ENCODE measurements at regions not wholly inside any gene's neighbourhood (a gene's known extent, or its start where the extent isn't known, plus 50 kb on each side); places are given as distances from the start of the nearest gene placed in this dataset.

DNA sequence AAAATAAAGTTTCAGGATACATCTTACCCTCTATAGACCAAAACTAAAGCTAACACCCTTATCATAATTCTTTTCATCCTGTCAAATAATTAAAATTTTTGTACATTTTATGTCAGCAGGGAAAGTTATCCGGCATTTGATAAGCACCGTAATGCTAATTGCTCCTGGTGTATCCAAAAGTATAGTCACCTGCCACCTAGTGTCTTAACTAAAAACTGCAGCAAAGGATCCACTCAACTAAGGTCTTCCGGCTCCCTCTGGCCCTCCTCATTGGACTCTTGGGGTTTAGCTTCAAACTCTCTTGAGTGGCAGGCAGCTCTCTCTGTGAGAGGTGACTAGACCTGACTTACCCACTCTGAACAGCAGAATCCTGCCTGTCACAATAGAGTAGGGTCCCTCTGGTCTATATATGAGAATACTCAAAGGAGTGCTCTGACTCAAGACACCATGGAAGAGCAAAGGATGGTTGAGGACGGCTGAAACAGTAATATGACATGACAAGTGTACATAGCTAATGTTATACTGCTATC is 60.4 kb upstream of the CAST start:
- Histone ChIP-seq H3K4me1 (peaks cover 0 to 4% (median 0%) of the 10 kb centered on the region in 3 donors), H3K4me3 (no peak overlapping the region), H3K27me3 (no peaks in the 10 kb centered on the region), H3K36me3 (no peaks in the 10 kb centered on the region), H3K9me3 (no peaks in the 10 kb centered on the region), H3K27ac (no peak overlapping the region)
- WGBS, 2 donors, result 16% methylated on average over 4 of the region's 4 CpGs
- DNase-seq, result no peak
- TF ChIP-seq, protein P1, sequence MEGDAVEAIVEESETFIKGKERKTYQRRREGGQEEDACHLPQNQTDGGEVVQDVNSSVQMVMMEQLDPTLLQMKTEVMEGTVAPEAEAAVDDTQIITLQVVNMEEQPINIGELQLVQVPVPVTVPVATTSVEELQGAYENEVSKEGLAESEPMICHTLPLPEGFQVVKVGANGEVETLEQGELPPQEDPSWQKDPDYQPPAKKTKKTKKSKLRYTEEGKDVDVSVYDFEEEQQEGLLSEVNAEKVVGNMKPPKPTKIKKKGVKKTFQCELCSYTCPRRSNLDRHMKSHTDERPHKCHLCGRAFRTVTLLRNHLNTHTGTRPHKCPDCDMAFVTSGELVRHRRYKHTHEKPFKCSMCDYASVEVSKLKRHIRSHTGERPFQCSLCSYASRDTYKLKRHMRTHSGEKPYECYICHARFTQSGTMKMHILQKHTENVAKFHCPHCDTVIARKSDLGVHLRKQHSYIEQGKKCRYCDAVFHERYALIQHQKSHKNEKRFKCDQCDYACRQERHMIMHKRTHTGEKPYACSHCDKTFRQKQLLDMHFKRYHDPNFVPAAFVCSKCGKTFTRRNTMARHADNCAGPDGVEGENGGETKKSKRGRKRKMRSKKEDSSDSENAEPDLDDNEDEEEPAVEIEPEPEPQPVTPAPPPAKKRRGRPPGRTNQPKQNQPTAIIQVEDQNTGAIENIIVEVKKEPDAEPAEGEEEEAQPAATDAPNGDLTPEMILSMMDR (IDR thresholded peaks at IDR 0.05), result peak; percentile 47 to 86 (median 84)
- no peak for TF ChIP-seq POLR2A (IDR thresholded peaks at IDR 0.05)
- intact Hi-C loops (cut with DNase I), result loop anchor here (5.0 kb wide), 1 partner anchor 254 kb away; no protein-coding TSS in a partner anchor

DNA sequence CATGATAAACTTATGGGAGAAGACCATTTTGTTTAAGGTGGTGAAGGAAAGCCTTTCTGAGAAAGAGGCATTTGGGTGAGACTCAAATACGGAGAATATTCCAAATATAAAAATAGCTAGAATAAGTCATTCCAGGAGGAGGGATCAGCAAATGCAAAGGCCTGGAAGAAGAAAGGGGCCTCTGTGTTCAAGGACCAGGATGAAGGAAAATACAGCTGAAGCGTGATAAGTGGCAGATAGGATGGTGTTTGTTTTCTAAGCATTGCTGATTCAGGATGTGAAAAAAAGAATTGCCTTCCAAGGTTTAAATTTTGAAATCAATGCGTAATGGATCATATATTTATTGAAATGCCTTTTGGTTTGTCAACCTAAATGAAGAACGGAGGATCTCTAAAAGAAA is 59.4 kb upstream of the CAST start:
- no peaks in the 10 kb centered on the region for H3K27me3 ChIP-seq
- TF ChIP-seq, protein P1 (IDR thresholded peaks at IDR 0.05), result no peak
- no peak for TF ChIP-seq POLR2A (IDR thresholded peaks at IDR 0.05)
- peaks cover 0 to 4% (median 0%) of the 10 kb centered on the region in 3 donors for H3K4me1 ChIP-seq
- no peak overlapping the region for H3K27ac ChIP-seq
- no peaks in the 10 kb centered on the region for H3K36me3 ChIP-seq
- intact Hi-C loops (cut with DNase I), result loop anchor here (5.0 kb wide), 1 partner anchor 255 kb away; no protein-coding TSS in a partner anchor
- no peak for DNase-seq
- no peak overlapping the region for H3K4me3 ChIP-seq
- H3K9me3 ChIP-seq, result no peaks in the 10 kb centered on the region
- 70 to 95% methylated on average over 4 of the region's 4 CpGs for WGBS, 2 donors

DNA sequence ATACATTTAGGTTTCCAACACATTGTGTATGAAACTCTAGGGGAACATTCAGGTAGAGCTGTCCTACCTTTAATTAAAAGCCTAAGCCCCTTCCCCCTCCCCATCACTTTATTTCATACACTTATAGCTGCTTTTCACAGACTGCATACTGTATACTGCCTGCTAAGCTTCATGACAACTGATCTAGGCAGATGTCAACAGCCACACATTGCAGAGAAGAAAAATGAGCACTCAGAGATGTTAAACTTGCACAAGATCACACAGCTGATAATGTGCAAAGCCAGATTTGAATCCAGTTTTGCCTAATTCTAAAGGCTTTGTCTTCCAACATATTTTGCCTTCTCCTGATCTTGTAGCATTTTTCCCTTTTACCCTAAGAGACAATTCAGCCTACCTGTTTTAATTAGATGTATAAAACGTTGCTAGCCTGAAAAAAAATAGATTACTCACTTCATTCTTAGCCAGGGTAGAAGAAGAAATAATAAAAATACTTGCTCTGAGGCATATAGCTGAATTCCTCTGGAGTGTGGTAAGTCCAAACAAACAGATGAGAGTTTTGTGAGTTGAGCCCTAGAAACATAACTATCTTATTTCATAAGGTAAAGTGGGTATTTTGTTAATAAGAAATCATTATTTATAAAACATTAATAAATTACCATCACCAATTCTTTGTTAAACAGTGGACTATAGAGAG is 56.9 kb upstream of the CAST start:
- TF ChIP-seq POLR2A (IDR thresholded peaks at IDR 0.05), result no peak
- TF ChIP-seq, protein P1 (IDR thresholded peaks at IDR 0.05), result no peak
- Histone ChIP-seq H3K27me3 (no peaks in the 10 kb centered on the region), H3K4me3 (no peak overlapping the region), H3K4me1 (peaks cover 0 to 4% (median 0%) of the 10 kb centered on the region in 3 donors), H3K36me3 (no peaks in the 10 kb centered on the region), H3K9me3 (no peaks in the 10 kb centered on the region), H3K27ac (no peak overlapping the region)
- no peak for DNase-seq
- intact Hi-C loops (cut with DNase I), result no loop called here
- WGBS, 2 donors, result 36 to 44% methylated on average over 1 of the region's 1 CpG

DNA sequence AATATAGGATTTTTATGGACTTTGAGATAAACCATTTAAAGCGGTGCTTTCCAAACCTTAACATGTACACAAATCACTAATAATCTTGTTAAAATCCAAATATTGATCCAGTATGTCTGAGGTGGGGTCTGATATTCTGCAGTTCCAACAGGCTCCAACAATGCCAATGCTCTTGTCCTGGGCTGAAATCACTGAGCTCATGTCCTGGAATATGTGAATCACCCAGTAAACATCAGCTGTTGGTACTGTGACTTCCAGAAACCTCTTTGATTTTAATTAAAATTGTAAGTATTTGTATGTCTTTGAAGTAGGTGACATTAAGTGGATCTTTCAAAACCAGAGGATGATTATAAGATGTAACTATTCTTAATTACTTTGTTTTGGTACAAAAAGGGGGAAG is 52.8 kb upstream of the CAST start:
- no peaks in the 10 kb centered on the region for H3K9me3 ChIP-seq
- no peaks in the 10 kb centered on the region for H3K27me3 ChIP-seq
- TF ChIP-seq, protein P1 (IDR thresholded peaks at IDR 0.05), result no peak
- no peak for TF ChIP-seq POLR2A (IDR thresholded peaks at IDR 0.05)
- DNase-seq, result no peak
- 42 to 88% methylated on average over 1 of the region's 1 CpG for WGBS, 2 donors
- no peak overlapping the region for H3K4me3 ChIP-seq
- intact Hi-C loops (cut with DNase I), result no loop called here
- no peaks in the 10 kb centered on the region for H3K36me3 ChIP-seq
- no peak overlapping the region for H3K27ac ChIP-seq
- peaks cover 0 to 11% (median 9%) of the 10 kb centered on the region in 3 donors for H3K4me1 ChIP-seq

DNA sequence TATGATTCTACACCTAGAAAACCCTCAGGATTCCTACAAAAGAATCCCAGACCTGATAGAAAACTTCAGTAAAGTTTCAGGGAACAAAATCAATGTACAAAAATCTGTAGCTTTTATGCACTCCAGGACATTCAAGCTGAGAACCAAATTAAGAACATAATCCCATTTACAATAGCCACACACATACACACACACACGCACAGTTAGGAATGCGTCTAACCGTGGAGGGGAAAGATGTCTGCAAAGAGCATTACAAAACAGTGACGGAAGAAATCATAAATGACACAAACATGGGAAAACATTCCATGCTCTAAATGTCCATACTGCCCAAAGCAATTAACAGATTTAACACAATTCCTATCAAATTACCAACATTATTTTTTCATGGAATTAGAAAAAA is 51.4 kb upstream of the CAST start:
- no peaks in the 10 kb centered on the region for H3K27me3 ChIP-seq
- intact Hi-C loops (cut with DNase I), result no loop called here
- no peak overlapping the region for H3K4me3 ChIP-seq
- TF ChIP-seq, protein P1 (IDR thresholded peaks at IDR 0.05), result no peak
- TF ChIP-seq POLR2A (IDR thresholded peaks at IDR 0.05), result no peak
- H3K36me3 ChIP-seq, result no peaks in the 10 kb centered on the region
- H3K4me1 ChIP-seq, result peaks cover 13 to 25% (median 21%) of the 10 kb centered on the region in 3 donors
- DNase-seq, result no peak
- WGBS, 2 donors, result 86 to 88% methylated on average over 4 of the region's 4 CpGs
- no peaks in the 10 kb centered on the region for H3K9me3 ChIP-seq
- H3K27ac ChIP-seq, result no peak overlapping the region

Data from esophagus squamous epithelium (tissue), 5 donors.